GM19463 (cell line): ENCODE measurements at regions not wholly inside any gene's neighbourhood (a gene's known extent, or its start where the extent isn't known, plus 50 kb on each side); places are given as distances from the start of the nearest gene placed in this dataset.
"Not testable (repeated sequence)": the region's sequence is repeated elsewhere in the genome, so short reads cannot be mapped to it uniquely, and the experiment has no call there.

Experiments used
- ATAC-seq: cut with Tn5 transposase; IDR thresholded peaks from one replicate; pipeline ENCODE4 v1.9.1; 2021; ENCODE audit warnings: mild to moderate bottlenecking, moderate library complexity; ENCODE audit not compliant: unreplicated experiment

DNA sequence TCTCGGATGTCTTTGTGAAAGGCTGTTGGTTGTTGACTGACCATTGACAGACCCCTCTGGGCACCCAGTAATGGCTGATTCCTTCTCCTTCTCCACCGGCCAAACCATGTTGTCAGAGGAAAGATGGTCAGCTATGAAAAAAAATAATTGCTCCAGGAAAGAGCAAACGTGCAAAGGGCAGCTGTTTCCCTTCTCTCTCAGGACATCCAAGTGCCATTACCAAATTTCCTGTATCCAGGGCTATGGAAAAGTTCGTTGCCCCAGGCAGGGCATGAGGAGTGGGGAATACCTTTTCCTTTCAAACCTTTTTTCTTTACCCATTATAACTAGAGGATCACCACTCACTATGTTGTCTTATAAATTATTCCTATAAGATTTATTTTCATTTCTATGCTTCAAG, 321.5 kb upstream of the HNRNPA3 start:
- no peak for ATAC-seq

DNA sequence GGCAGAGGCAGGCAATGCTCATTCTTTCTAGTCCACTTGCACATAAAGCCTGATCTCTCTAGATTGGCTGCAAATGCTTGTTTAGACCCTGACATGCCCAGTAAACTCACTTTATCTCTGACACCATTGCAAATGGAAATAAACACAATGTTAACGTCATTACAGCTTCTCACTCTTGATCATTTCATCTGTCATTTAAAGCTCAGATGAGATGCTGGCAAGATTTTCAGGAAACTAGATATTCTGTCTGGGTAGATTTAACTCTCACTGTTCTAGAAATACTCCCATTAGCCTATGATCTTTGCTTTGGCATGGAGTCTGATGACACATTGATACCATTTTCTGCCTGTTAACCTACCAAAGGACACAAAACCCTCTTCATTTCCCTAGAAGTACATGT, 320.7 kb upstream of the HNRNPA3 start:
- ATAC-seq: no peak

DNA sequence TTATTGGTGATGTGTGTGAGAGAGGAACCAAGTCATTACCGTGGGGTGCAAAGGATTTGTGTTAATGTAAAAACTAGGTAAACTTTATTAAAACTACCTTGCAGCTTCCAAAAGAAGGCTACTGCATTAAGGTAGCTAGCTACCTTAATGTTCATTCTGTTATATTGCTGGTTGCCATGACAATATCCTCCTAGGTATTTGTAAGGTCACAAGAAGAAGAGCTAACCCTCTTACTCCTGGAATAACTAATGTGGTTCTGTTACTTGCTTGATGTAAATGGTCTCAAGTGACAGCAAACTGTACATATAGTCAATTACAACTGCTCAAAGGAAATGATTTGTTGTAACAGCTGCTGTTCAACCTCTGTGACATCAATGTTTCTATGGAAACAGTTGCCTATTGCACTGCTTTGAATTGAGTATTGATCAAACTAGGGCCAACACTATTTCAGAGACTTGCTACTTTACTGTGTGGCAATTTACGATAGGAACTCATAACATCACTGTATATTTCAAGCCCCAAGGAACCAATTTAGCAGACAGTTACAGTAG, 319.8 kb upstream of the HNRNPA3 start:
- no peak for ATAC-seq

DNA sequence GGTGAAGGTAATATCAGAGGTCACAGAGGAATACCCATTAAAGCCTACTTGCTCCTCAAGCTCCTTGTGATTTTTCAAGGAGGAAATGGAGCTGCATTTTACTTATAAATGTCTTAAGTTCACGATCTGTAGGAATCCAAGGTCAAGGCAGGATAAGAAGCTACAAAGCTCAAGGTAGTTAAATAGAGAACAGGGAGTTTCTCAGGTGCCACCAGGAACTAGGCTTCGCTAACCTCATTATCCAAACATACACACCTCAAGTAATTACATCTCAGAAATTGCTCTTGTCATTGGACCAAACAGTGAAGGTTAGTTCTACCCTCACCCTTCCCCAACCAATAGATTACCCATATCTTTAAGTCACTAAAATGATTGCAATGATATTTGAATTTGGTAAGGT, 317.4 kb upstream of the HNRNPA3 start:
- no peak for ATAC-seq

DNA sequence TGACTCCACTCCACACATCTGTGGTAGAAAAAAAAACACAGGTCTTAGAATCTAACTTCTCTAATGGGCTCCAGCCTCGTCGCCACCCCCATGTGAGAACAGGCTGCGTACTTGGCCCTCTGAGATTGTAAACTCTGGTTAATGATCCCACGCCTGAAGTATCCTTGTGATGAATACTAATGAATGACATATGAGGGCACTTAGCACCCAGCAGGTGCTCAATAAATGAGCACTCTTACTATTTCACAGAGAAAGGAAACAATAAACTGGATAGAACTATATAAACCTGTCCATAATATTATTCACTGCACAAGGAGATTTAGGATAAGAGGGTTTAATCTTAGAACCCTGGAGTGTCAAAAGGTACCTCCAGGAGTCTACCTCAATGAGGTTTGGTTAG, 310.1 kb upstream of the HNRNPA3 start:
- ATAC-seq: no peak

DNA sequence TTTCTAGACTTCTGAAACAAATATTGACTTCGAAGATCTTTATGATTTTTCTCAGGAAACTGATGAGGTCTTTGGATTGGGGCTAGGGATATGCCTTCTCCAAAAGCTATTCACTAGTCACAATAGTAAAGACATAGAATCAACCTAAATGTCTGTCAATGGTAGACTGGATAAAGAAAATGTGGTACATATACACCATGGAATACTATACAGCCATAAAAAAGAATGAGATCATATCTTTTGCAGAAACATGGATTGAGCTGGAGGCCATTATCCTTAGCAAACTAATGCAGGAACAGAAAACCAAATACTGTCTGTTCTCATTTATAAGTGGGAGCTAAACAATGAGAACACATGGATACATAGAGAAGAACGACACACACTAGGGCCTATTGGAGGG, 308.5 kb upstream of the HNRNPA3 start:
- ATAC-seq: not testable (repeated sequence)

GRCh38 chr2:176907341-176907740, 305.3 kb upstream of the HNRNPA3 start:
- ATAC-seq: no peak

DNA sequence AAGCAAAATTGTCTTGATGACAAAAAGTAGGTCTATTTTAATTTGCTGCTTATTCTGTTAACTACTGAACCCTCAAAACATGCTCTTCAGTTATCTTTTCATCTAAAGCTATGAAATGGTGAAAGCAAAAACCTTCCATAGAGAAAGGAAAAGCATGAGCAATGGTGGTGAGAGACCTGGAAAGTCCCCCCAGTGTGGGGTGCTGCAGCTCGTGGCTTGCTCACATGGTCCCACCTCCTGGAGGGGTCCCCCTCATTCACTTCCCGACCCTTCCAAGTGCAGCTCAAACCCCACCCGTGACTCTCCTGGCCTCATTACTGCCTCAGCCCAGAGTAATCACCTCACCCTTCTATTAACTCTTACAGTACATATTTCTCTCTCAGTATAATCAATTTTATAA, 301.8 kb upstream of the HNRNPA3 start:
- ATAC-seq: no peak

GRCh38 chr2:176913955-176914354, 298.6 kb upstream of the HNRNPA3 start:
- ATAC-seq: no peak

DNA sequence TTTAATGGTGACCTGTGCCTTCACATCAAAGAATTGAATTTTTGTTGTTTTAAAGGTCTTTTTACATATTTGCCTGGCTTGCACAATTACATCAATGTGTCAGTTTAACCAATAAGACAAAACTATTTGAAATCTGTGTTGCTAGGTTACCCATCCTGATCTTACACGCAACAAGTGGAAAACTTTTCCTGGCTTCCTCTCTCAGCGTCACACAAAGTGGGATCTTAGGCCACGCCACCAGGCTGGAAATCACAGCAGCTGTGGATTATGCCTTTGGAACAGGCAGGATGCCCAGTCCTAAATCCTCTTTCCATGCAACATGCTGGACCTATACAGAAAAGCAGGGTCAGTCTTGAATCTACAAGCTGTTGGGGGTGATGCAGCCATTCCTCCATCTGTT, 298.2 kb upstream of the HNRNPA3 start:
- ATAC-seq: no peak

DNA sequence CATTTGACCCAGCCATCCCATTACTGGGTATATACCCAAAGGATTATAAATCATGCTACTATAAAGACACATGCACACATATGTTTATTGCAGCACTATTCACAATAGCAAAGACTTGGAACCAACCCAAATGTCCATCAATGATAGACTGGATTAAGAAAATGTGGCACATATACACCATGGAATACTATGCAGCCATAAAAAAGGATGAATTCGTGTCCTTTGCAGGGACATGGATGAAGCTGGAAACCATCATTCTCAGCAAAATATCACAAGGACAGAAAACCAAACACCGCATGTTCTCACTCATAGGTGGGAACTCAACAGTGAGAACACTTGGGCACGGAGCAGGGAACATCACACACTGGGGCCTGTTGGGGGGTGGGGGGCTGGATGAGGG, 290.0 kb upstream of the HNRNPA3 start:
- not testable (repeated sequence) for ATAC-seq

GRCh38 chr2:176923205-176923604, 289.4 kb upstream of the HNRNPA3 start:
- no peak for ATAC-seq

DNA sequence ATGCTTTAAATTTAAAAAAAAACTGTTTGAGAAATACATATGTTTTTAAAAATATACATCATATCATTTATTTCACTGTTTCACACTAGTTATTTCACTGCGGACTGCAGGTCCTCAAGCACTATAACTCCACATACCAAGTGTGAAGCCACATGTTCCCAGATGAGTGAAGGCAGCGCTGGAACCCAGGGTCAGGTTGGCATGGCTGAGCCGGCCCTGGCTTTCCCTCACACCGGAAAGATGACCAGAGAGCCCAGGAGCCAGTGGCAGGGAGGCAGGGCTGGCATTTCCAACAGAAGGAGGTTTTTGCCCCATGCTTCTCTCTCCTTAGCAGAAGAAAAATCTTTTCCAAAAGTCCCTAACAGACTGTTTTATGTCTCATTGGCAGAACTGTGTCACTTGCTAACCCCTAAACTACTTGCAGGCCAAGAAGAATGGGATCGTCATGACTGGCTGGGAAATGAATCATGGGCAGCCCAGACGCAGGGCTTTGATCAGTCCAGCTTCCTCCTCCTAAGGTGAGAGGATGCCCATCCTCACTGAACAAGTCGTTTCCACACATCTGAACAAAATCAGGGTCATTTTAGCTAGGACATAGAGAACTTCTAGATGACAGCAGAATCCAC, 287.6 kb upstream of the HNRNPA3 start:
- no peak for ATAC-seq

GRCh38 chr2:176926453-176926852, 286.1 kb upstream of the HNRNPA3 start:
- no peak for ATAC-seq

- not testable (repeated sequence) for ATAC-seq
Observed at GRCh38 chr2:176929387-176929786, 283.2 kb upstream of the HNRNPA3 start.

DNA sequence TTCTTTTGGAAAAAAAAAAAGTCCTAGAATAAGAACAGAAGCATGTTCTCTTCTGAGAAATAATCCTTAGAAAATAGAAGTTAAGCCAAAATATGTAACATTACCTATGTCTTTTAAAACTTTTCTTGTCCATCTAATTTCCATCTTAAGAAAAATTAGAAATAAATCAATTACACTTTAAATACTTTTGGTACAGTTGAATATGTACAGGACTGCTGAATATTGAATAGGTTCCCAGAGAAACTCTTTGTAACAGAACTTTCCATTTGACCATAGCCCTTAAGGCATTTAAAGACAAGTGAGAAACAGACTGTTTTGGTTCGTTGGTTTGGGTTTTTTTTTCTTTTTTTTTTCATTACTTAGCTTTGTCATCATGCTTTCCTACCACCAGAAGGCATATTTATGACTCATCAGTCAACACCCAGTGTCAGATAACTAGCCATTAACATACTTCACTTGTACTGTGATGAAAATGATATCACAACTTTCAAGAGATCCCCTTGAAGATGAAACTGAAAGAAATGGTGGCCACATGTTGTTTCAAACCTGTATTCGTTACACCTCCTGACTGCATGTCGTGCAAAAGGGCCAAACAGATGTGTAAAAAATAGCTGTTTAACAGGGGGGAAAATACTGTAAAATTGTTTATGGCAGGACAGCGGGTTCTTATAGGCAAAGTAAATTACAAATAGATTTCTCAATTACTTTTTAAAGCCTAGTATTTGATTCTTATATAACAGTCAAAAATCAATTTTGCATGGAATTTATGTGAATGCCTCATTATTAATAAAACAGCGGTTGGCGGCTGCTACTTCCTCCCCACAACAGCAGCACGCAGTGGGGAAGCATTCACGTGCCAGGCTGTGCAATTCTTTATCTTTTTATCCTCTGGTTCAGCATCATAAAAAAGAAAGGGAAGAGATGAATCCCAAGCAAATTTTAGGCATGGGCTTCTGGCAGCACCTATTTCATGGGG, 280.7 kb upstream of the HNRNPA3 start:
- ATAC-seq: peak; percentile 92

DNA sequence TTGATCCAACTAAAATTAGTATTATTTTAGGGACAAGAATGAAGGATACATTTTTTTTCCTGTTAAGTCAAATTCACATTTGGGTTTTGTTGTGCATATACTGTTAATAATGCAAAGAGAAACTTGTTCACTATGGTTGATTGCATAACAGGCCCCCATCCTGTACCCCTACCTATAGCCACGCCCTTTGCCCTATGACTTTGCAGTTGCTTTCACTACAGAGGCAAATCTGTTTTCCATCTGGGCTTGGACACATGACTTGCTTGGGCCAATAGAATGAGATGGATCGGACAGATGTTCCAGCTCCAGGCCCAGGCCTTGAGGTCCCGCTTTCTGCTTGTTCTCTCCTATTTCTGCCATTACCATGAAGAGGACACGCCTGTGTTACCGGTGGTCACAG, 278.5 kb upstream of the HNRNPA3 start:
- ATAC-seq: no peak

DNA sequence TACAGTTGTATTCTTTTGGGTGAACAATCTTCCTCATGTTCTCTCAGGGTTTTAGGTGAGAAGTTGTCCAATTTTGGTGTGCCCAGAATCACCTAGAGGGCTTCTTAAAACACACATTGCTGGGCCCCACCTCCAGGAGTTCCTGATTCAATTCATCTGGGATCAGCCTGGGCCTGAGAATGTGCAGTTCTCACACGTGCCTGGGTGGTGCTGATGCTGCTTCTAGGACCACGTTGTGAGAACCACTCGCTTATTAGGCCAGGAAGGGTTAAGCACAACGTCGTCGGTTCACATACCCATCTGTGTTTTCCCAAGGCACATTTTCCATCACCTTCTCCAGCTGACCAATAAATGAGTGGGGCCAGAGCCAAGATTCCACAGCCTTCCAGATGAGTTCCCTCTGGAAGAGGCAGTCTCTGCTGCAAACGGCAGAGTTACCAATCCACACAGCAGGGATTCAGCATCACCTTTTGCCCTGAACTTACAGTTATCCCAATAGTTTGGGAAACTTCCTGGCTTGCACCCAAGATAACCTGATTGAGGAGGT, 277.7 kb upstream of the HNRNPA3 start:
- ATAC-seq: no peak

- ATAC-seq: no peak
Observed at GRCh38 chr2:176935543-176936102, 277.0 kb upstream of the HNRNPA3 start.

DNA sequence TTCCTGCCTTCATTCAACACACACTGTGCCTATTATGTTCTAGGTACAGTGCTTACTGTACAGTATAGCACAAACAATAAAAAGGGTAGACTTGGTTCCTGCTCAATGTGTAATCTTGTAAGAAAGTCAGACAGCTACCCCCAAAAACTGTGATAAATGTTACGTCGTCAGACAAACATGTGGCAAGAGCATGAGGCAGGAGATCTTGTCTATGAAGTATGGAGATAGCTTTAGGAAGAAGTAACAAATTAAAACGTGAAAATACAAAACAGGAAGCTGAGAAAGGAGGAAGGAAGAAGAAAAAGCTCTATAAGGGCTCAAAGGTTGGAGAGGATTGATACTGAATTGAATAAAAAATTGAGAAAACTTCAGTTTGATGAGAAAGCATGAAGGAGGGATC, 276.2 kb upstream of the HNRNPA3 start:
- ATAC-seq: no peak

- ATAC-seq: no peak
Observed at GRCh38 chr2:176944998-176945397, 267.6 kb upstream of the HNRNPA3 start.
